ENCODE measurements at regions not wholly inside any gene's neighbourhood (a gene's known extent, or its start where the extent isn't known, plus 50 kb on each side); places are given as distances from the start of the nearest gene placed in this dataset.

GRCh38 chr18:51287818-51288508 lies 90.5 kb upstream of the MEX3C start:
- no peaks in the 10 kb centered on the region for H3K27me3 ChIP-seq (ENCODE audit: insufficient read depth, poor library complexity, severe bottlenecking)
- no peak overlapping the region for H3K27ac ChIP-seq (replicated peaks)
- TF ChIP-seq SPI1 (IDR thresholded peaks at IDR 0.05; ENCODE audit: borderline replicate concordance, low read depth): no peak
- DNase-seq (ENCODE audit: low read depth in 1 of 2, low spot score in 1 of 2): no peak
- H3K4me3 ChIP-seq (replicated peaks; ENCODE audit: insufficient read depth, low read length): no peak overlapping the region

GRCh38 chr18:51288582-51288981 lies 91.1 kb upstream of the MEX3C start:
- no peak for DNase-seq (ENCODE audit: low read depth in 1 of 2, low spot score in 1 of 2)
- Histone ChIP-seq H3K4me3 (replicated peaks; ENCODE audit: insufficient read depth, low read length) (no peak overlapping the region), H3K27ac (replicated peaks) (no peak overlapping the region), H3K27me3 (ENCODE audit: insufficient read depth, poor library complexity, severe bottlenecking) (no peaks in the 10 kb centered on the region)
- TF ChIP-seq, protein P1, sequence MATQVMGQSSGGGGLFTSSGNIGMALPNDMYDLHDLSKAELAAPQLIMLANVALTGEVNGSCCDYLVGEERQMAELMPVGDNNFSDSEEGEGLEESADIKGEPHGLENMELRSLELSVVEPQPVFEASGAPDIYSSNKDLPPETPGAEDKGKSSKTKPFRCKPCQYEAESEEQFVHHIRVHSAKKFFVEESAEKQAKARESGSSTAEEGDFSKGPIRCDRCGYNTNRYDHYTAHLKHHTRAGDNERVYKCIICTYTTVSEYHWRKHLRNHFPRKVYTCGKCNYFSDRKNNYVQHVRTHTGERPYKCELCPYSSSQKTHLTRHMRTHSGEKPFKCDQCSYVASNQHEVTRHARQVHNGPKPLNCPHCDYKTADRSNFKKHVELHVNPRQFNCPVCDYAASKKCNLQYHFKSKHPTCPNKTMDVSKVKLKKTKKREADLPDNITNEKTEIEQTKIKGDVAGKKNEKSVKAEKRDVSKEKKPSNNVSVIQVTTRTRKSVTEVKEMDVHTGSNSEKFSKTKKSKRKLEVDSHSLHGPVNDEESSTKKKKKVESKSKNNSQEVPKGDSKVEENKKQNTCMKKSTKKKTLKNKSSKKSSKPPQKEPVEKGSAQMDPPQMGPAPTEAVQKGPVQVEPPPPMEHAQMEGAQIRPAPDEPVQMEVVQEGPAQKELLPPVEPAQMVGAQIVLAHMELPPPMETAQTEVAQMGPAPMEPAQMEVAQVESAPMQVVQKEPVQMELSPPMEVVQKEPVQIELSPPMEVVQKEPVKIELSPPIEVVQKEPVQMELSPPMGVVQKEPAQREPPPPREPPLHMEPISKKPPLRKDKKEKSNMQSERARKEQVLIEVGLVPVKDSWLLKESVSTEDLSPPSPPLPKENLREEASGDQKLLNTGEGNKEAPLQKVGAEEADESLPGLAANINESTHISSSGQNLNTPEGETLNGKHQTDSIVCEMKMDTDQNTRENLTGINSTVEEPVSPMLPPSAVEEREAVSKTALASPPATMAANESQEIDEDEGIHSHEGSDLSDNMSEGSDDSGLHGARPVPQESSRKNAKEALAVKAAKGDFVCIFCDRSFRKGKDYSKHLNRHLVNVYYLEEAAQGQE (IDR thresholded peaks at IDR 0.05; ENCODE audit: insufficient replicate concordance, low read depth): no peak
- TF ChIP-seq SPI1 (IDR thresholded peaks at IDR 0.05; ENCODE audit: borderline replicate concordance, low read depth) (no peak), CTCF (IDR thresholded peaks at IDR 0.05; ENCODE audit: insufficient read depth, low read length) (no peak)

- Histone ChIP-seq H3K27me3 (ENCODE audit: insufficient read depth, poor library complexity, severe bottlenecking) (no peaks in the 10 kb centered on the region), H3K4me3 (replicated peaks; ENCODE audit: insufficient read depth, low read length) (no peak overlapping the region), H3K27ac (replicated peaks) (no peak overlapping the region)
- TF ChIP-seq SPI1 (IDR thresholded peaks at IDR 0.05; ENCODE audit: borderline replicate concordance, low read depth) (peak; percentile 16; the same call in 1 of the 2 replicates), GABPA (IDR thresholded peaks at IDR 0.05; ENCODE audit: low read depth) (no peak)
- no peak for DNase-seq (ENCODE audit: low read depth in 1 of 2, low spot score in 1 of 2)
Observed at GRCh38 chr18:51290860-51291259, 93.4 kb upstream of the MEX3C start.

DNA sequence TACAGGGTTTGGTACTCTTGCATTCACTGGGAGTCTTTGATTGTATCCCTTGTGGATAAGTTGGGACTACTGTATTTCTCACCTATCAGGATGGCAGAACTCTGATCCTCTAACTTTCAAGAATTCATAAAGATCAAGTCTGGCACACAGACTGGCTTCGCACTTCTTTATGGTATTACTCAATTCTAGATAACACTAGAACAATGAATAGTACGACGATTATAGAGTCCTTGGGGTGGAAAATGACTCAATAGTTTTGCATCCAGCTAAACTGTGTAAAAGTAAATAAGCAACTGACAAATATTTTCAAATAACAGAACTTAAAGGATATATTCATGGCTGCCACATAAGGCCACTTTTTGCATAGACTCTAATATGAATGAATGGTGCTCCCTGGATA lies 103.4 kb upstream of the MEX3C start:
- DNase-seq (ENCODE audit: low read depth in 1 of 2, low spot score in 1 of 2): no peak
- Histone ChIP-seq H3K27me3 (ENCODE audit: insufficient read depth, poor library complexity, severe bottlenecking) (peaks cover 3% of the 10 kb centered on the region), H3K4me3 (replicated peaks; ENCODE audit: insufficient read depth, low read length) (no peak overlapping the region), H3K27ac (replicated peaks) (no peak overlapping the region)
- TF ChIP-seq CTCF (IDR thresholded peaks at IDR 0.05; ENCODE audit: insufficient read depth, low read length): no peak
- TF ChIP-seq, protein P1 (IDR thresholded peaks at IDR 0.05; ENCODE audit: insufficient replicate concordance, low read depth): no peak
- no peak for TF ChIP-seq GABPA (IDR thresholded peaks at IDR 0.05; ENCODE audit: low read depth)
- no peak for TF ChIP-seq POLR2AphosphoS5 (IDR thresholded peaks at IDR 0.05; ENCODE audit: low read depth)
- TF ChIP-seq SPI1 (IDR thresholded peaks at IDR 0.05; ENCODE audit: borderline replicate concordance, low read depth): no peak

GRCh38 chr18:51301376-51301775 lies 103.9 kb upstream of the MEX3C start:
- no peak for TF ChIP-seq CTCF (IDR thresholded peaks at IDR 0.05; ENCODE audit: insufficient read depth, low read length)
- no peak for TF ChIP-seq GABPA (IDR thresholded peaks at IDR 0.05; ENCODE audit: low read depth)
- TF ChIP-seq, protein P1 (IDR thresholded peaks at IDR 0.05; ENCODE audit: insufficient replicate concordance, low read depth): no peak
- TF ChIP-seq POLR2AphosphoS5 (IDR thresholded peaks at IDR 0.05; ENCODE audit: low read depth): no peak
- no peak for TF ChIP-seq SPI1 (IDR thresholded peaks at IDR 0.05; ENCODE audit: borderline replicate concordance, low read depth)
- Histone ChIP-seq H3K27me3 (ENCODE audit: insufficient read depth, poor library complexity, severe bottlenecking) (peaks cover 3% of the 10 kb centered on the region), H3K4me3 (replicated peaks; ENCODE audit: insufficient read depth, low read length) (no peak overlapping the region), H3K27ac (replicated peaks) (no peak overlapping the region)
- DNase-seq (ENCODE audit: low read depth in 1 of 2, low spot score in 1 of 2): no peak

Data from HL-60 (cell line).